ENCODE measurements at regions not wholly inside any gene's neighbourhood (a gene's known extent, or its start where the extent isn't known, plus 50 kb on each side); places are given as distances from the start of the nearest gene placed in this dataset.
"Not testable (repeated sequence)": the region's sequence is repeated elsewhere in the genome, so short reads cannot be mapped to it uniquely, and the experiment has no call there.

DNA sequence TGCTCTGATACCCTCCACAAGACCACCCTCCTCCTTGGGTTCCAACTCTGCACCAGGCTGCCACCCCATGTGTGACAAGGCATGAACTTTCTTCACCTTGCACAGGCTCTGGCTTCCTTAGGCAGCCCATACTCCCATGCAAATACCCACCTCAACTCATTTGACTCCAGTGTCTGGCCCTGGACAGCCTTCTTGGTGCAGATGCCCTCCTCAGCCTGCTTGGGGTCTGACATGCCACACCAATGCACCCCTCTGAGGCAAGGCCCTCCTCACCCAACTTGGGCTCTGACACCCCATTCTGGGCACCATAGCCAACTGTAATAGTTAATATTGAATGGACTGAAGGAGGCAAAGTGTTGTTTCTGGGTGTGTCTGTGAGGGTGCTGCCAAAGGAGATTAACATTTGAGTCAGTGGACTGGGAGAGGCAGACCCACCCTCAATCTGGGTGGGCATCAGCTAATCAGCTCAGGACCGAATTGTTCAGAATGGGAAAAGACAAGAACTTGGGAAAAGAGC lies 115.0 kb upstream of the EPB41L4A start:
- DNase-seq = no peak

DNA sequence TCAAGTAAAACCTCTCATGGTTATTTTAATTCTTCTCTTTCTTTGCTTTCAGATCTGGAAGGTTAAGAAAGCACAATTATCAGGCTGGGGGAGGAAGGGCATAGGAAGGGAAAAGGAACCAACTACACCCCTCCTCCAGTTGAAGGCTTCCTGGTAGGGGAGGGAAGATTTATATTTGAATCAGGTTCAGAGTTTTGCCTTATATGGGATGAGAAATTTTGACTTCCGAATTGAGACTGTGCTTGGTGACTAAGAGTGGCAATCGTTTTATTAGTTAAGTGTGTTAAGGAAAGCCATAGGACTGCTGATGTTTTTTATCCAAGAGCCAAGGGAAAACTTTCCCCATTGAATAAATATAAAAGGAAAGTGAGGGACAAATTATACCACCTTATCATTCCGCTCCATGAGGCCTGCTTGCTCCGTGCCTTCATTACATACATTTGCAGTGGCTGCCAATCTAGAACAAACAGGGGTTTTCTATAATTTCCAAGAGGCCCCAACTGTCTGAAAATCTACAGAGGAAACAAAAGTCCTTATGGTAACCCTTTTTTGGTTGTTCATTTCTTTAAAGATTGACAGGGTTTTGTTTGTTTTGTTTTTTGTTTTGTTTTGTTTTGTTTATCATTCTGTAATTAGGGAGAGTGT lies 115.7 kb upstream of the EPB41L4A start:
- no peak for DNase-seq

DNA sequence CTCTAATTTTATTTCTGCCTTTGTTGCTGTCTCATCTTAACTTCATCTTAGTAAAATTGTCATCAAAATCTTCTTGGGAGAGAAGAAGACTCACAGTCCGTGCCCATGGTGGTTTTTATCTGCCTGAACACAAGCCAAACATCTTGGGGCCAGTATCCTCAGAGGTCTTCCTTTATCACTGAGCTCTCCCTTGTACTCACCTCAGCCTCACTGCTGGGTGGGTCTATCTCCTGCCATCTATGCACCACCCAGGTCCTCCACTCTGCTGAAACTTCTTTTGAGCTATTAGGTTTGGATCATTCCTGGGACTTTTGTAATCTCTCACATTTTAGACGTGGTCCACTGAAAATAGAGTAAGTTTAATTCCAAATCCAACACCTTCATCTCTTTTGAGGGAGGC lies 116.3 kb upstream of the EPB41L4A start:
- DNase-seq = no peak

DNA sequence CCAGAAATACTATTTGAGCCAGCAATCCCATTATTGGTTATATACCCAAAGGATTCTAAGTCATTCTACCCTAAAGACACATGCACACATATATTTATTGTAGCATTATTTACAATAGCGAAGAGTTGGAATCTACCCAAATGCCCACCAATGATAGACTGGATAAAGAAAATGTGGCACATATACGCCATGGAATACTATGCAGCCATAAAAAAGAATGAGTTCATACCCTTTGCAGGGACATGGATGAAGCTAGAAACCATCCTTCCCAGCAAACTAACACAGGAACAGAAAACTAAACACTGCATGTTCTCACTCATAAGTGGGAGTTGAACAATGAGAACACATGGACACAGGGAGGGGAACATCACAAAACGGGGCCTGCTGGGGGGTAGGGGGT lies 125.5 kb upstream of the EPB41L4A start:
- not testable (repeated sequence) for DNase-seq

DNA sequence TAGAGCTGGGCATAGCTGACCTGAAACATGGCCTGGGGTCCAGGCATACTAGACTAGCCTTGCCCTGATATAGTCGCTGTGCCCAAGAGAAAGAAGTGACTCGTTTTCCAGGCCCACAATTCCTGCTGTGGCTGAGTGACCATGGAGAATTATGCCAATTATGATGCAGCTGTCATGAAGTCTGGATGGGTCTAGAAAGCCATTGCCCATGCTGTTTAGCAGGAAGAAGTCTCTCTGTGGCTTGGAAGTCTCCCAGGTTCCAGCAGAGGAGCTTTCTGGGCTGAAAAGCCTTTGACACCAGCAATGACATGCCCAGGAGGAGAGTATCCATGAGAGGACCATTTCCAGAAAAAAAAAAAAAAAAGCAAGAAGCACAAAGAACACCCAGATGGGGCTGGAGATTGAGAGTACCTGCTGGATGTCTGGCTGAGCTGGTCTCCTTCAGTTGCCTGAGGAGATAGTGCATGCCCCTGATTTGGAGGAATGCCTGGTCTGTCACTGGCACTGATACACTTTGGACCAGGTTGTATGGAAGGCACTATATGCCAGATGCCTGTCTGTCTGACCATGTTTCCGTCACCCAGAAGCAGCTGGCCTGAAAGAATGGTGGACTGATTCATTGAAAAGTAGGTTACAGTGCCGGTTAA lies 128.0 kb upstream of the EPB41L4A start:
- no peak for DNase-seq

DNA sequence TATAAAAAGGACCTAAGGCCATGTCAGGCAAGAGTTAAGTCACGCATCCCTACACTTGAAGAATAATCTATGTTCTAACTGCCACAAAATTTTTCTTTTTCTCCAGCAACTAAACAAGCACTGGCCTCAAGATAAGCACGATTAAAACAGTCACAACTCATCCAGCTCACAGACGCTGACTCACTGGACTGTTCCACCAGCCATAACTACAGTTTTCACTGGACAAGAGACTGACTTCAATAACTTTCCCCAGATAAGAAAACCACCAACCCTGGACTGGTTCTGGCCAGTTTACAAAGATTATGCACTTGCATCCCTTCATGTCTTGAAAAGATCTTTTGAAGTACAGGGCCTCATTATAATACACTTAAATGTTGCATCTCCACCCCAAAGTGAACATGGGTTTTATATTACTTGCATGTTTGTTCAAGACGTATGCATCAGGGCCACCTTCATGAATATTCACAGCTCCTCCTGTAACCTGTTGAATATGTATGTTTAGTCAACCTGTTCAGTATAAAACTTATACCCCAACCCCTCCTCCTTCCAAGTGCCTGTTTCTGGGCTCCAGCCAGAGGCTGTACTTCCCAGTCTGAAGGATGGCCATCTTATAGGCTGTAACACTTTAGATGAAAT lies 129.3 kb upstream of the EPB41L4A start:
- no peak for DNase-seq

DNA sequence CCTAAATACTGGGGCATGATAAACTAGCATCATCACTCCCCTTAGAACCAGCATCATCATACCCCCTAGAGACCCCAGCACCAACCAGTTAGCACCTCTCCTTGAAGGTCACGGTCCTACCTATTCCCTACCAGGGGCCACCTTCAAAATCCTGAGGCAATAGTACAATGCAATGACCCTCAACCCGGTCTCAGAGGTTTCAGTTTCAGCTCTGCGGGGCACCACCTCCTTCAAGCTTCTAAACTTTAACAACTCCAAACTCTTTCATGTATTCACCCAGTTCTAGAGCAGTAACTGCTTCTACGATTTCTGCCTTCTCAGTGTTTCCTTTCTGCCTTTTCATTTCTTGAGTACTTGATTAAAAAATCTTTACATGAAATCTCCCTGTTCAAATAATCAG lies 130.1 kb upstream of the EPB41L4A start:
- no peak for DNase-seq

DNA sequence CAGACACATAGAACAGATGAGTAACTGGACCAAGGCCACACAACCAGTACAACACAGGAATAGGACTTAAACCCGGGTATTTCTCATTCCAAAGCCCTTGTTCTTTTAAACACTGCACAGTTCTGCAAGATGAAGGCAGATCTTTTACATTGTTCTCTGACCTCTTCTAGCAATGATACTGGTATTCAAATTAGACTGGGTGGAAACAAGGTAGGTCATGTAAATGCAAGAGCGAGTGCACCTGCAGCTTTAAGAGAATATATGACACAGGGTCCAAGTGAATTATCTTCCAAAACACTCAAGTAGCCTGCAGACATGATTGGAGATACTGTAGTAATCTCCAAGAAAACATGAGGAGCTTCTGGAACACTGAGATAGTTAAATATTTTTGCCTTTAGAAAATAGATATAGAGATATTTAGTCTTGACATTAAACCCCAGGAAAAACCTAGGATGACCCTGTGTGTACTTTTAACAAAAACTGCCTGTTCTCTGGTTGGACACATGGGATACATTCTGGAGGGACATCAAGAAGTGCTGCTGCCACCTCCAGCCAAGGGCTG lies 130.6 kb upstream of the EPB41L4A start:
- no peak for DNase-seq

DNA sequence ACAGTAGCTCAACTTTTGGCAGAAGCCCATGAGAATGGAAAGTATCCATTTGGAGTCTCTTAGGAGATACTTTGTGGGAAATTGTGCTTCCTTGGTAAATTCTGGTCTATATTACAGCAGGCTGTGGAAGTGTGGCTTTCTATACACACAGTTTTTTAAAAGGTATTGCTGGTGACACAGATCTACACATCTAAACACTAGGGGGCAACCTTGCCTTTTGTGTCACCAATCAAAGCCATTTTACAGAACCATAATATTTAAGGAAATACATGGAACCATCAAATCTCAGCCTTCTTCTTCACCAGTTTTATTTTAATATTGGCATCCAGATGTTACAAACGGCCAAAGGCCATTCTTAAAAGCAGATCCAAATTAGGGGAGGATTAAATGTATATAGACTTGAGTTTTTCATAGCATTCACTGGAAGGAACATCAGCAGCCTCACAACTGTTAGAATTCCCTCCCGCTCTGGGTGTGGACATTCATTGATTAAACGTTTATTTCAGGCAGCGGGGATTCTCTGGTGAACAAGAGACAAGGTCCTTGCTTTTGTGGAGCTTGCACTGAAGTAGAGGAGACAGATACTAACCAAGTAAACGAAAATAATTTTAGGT lies 132.4 kb upstream of the EPB41L4A start:
- DNase-seq = peak; percentile 49

DNA sequence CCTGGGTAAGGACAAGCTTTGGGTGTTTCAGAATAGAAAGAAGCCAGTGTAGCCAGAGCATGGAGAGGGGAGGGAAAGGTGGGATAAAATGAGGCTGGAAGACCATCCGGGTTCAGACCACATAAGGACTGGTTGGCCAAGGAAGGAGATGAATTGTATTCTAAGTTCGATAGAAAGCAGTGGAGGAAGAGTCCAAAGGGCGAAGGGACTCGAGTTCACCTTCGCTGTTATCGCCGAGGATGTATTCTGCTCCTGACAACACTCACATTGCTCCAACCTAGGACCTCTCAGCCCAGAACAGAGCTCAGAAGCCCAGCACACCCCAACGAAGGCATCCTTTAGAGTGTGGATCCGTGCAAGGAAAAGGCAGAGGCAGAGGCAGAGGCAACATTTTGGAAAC lies 133.1 kb upstream of the EPB41L4A start:
- no peak for DNase-seq

DNA sequence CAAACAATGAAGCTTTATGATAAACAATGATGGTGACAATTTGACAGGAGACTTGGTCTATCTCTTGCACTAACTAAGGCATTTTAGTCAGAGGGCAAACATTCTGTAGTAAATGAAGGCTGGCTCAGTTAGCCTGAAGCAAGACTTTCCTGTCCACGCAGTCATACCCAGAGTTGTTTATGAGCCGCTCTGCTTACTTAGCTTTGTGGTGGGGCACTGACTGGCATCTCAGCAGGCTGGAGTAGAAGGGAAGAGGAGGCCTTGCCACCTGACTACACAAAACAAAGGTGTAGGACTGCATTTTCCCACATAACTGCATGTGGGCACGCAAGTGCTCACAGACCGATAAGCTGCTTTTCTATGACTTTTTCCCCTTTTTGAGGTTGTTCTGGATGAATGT lies 133.7 kb upstream of the EPB41L4A start:
- DNase-seq = no peak

DNA sequence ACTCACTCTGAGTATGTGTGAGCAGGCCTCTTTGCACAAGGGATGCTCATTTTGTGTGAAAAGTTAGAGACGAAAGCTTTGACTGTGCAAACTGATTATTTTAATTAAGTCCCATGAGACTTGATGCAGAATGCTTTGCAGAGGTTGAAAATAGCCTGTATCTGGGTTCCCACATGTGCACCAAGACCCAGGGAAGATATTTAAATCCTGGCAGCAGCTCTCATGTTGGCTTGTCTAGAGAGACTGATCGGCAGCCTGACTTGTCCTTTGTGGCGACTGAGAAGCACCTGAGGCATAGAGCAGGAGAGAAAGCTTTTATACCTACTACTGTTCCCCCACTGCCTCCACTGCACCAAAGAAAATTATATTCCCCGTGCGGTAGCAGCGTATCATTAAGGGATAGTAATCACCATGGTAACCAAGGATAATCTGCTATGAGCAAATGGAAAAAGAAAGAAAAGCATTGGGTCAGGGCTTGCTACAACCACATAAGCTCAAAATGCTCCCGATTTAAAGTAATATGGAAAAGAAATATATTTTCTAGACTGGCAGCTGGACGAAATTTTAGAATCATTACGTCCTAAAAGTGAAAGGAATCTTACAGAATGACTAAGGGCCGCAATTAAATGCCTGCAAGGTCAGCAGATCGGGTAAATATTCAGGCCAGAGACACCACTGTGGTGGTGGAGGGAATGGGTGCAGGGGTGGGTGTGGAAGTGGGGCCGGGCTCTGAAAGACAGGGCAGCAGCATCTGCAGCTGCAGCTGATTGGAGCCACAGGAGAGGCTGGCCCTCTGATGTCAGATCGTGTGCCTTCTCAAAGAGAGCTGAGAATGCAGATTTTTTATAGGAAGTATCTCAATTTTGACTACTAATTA lies 135.3 kb upstream of the EPB41L4A start:
- no peak for DNase-seq

DNA sequence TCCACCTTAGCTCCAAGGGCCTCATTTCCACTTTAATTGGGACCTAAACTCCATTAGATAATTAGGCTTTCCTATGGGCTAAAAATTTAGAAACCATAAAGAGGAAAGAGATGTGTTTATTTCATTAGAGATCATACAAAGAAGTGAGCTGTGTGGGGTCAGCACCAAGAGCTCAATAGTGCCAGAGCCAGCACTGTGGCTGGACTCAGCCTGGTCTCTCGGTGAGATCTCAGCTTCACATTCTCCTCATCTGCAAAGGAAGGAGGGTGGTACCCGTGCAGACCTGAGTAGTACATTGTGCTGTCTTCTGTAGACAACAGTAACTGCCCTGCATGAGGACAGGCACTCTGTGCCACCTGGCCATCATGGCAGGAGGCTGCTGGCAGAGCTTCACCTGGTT lies 136.1 kb upstream of the EPB41L4A start:
- DNase-seq = no peak

DNA sequence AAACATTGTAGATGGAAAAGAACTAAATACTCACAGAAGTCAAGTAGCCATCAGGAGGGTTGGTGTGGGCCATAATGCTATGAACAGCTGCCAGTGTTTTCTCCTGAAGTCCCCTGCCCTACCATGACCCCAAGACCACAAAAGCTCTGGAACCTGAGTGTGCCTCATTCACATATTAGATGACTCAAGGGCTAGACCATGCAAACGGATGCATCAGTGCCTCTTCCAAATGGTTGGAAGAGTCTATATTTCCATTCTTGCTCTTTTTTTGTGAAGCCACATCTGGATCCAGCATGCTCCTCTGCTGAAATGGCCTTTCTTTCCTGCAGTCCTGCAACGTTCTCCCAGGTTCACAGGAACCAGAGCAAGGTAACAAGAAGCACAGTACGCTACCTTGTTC lies 136.6 kb upstream of the EPB41L4A start:
- DNase-seq = no peak

DNA sequence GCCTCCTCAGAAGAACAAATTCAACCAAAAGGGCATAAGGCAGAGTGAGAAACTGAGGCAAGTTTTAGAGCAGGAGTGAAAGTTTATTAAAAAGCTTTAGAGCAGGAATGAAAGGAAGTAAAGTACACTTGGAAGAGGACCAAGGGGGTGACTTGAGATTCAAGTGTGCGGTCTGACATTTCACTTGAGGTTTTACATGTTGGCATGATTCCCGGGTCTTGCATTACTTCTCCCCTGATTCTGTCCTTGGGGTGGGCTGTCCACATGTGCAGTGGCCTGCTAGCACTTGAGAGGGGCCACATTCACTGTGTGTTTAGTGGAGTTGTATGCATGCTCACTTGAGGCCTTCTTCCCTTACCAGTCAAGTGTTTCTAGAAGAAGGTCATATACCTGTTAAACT lies 140.4 kb upstream of the EPB41L4A start:
- DNase-seq = not testable (repeated sequence)

DNA sequence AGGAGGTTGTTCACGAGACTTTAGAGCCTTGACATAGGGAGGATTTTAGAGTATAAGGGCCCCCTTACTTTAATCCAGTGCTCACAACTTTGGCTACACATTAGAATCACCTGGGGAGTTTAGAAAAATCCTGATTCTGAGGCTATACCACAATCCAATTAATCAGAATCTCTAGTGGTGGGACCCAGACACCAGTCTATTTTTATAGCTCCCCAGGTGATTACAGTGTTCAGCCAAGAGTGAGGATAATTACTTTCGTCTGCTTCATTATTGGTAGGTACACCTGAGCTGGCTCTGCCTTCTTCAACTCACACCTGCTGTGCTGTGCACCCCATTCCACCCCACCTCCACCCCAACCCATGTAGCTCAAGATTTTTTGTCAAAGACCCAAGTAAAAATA lies 141.3 kb upstream of the EPB41L4A start:
- DNase-seq = no peak

DNA sequence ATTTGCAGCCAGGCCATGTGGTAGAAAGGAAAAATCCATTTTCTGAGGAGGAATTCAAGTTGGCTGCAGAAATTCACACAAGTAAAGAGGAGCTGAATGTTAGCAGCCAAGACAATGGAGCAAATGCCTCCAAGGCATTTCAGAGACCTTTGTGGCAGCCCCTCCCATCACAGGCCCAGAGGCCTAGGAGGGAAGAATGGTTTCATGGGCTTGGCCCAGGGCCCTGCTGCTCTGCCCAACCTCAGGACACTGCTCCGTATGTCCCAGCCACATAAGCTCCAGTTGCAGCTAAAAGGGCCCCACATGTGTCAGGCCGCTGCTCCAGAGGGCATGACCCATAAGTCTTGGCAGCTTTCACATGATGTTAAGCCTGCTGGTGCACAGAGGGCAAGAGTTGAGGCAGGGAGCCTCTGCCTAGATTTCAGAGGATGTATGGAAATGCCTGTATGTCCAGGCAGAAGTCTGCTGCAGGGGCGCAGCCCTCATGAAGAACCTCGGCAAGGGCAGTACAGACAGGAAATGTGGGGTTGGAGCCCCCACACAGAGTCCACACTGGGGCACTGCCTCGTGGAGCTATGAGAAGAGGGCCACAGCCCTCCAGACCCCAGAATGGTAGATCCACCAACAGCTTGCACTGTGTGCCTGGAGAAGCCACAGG lies 144.2 kb upstream of the EPB41L4A start:
- no peak for DNase-seq

DNA sequence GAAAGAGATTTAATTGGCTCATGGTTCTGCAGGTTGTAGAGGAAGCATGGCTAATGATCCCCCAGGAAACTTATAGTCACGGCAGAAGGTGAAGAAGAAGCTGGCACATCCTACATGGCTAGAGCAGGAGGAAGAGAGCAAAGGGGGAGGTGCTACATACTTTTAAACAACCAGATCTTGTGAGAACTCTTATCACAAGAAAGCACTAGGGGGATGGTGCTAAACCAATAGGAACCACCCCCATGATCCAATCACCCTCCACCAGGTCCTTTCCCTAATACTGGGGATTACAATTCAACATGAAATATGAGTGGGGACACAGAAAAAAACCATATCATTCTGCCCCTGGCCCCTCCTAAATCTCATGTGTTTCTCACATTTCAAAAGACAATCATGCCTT lies 147.2 kb upstream of the EPB41L4A start:
- DNase-seq = no peak

DNA sequence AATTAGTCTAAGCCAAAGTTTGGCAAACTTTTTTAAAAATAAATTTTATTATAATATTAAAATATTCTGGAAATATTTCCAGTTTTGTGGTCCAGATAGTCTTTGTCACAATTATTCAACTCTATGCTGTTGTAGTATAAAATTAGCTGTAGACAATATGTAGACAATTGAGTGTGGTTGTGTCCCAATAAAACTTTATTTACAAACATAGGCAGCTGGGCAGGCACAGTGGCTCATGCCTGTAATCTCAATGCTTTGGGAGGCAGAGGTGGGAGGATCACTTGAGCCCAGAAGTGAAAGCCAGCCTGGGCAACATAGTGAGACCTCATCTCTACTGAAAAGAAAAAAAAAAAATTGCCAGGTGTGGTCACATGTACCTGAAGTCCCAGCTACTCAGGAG lies 150.5 kb upstream of the EPB41L4A start:
- no peak for DNase-seq

DNA sequence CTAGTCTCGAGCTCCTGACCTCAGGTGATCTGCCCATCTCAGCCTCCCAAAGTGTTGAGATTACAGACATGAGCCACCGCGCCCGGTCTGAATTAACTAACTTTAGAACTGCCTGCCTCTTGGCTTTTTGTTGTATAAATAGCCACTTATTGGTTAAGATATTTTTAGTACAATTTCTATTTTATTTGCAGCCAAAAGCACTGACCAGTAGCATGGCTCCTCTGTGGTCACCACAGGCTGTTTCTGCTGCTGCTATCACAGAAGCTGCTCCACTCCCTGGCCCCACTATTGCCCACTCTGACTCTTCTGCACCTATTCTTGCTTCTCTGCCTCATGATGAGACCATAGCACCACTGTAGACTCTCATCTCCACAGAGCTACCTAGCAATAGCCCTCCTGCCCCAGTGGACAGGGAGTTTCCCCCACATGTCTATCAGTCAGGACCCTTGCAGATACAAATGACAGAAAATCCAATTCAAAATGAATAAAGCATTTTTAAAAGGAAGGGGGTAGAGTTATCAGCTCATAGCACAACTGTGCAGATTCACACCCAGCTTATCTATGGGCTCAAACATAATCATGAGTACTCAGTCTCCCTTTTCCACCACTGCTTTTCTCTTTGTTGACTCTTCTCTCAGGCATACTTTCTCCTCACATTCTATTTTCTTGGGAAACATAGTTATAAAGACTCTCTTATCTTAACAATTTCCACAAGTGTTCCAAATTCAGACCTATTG lies 151.8 kb upstream of the EPB41L4A start:
- DNase-seq = no peak

DNA sequence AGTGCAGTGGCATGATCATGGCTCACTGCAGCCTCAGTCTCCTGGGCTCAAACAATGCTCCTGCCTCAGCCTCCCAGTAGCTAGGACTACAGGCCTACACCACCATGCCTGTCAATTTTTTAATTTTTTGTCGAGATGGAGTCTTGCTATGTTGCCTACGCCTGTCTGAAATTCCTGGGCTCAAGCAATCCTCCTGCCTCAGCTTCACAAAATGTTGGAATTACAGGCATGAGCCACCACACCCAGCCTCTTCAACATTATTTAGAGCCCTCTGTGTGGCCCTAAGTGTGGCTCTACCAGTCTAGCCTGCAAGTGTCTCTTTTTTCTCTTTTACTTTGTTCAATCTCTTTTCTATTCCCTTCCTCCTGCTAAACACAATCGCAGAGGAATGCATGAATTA lies 154.4 kb upstream of the EPB41L4A start:
- DNase-seq = no peak

All from CD4-positive, alpha-beta T cell treated with Interleukin-17A for 4 hours (primary cell).